SK-N-SH treated with all-trans-retinoic acid at 6 μM for 48 hours (cell line): ENCODE measurements at regions not wholly inside any gene's neighbourhood (a gene's known extent, or its start where the extent isn't known, plus 50 kb on each side); places are given as distances from the start of the nearest gene placed in this dataset.

ENCODE experiments used
- ATAC-seq: fragments of 200-7000 bp; cut with Tn5 transposase; 3 replicates; pipeline ENCODE4 v1.9.1; 2020; ENCODE audit warnings: mild to moderate bottlenecking, moderate library complexity
- ARNTL ChIP-seq: fragments of 450-650 bp; formaldehyde crosslinking; IDR thresholded peaks from 2 replicates; pipeline ENCODE4 v1.5.0; 2020; ENCODE audit warnings: low read depth, mild to moderate bottlenecking, moderate library complexity, borderline replicate concordance
- CREB5 ChIP-seq: fragments of 250-450 bp; sonication (Bioruptor Pico); IDR thresholded peaks from 2 replicates; pipeline ENCODE4 v1.5.1; 2020; ENCODE audit warnings: low read depth, mild to moderate bottlenecking, moderate library complexity
- CSDC2 ChIP-seq: fragments of 250-450 bp; sonication (Bioruptor Pico); IDR thresholded peaks from 2 replicates; pipeline ENCODE4 v1.5.0; 2020; ENCODE audit warnings: mild to moderate bottlenecking, moderate library complexity
- CSRNP3 ChIP-seq: fragments of 250-450 bp; sonication (Bioruptor Pico); IDR thresholded peaks from 2 replicates; pipeline ENCODE4 v1.5.1; 2021; ENCODE audit warnings: mild to moderate bottlenecking, moderate library complexity
- ESRRG ChIP-seq: fragments of 250-450 bp; sonication (Bioruptor Pico); IDR thresholded peaks from 2 replicates; pipeline ENCODE4 v1.6.1; 2021; ENCODE audit warnings: mild to moderate bottlenecking
- GLIS3 ChIP-seq: fragments of 250-450 bp; sonication (Bioruptor Pico); IDR thresholded peaks from 2 replicates; pipeline ENCODE4 v1.5.0; 2020; ENCODE audit warnings: mild to moderate bottlenecking, moderate library complexity
- ISL1 ChIP-seq: fragments of 250-450 bp; sonication (Bioruptor Pico); IDR thresholded peaks from 2 replicates; pipeline ENCODE4 v2.1.2; 2022; ENCODE audit warnings: mild to moderate bottlenecking, moderate library complexity
- OSR1 ChIP-seq: fragments of 250-450 bp; sonication (Bioruptor Pico); IDR thresholded peaks from 2 replicates; pipeline ENCODE4 v1.8.0; 2022; ENCODE audit warnings: moderate library complexity, mild to moderate bottlenecking, inconsistent platforms
- PATZ1 ChIP-seq: fragments of 250-450 bp; sonication (Bioruptor Pico); IDR thresholded peaks from 2 replicates; pipeline ENCODE4 v1.8.0; 2020; ENCODE audit warnings: mild to moderate bottlenecking, moderate library complexity, borderline replicate concordance
- POU6F1 ChIP-seq: fragments of 250-450 bp; sonication (Bioruptor Pico); IDR thresholded peaks from 2 replicates; pipeline ENCODE4 v1.8.0; 2021; ENCODE audit warnings: low read depth, mild to moderate bottlenecking, moderate library complexity, borderline replicate concordance
- RARB ChIP-seq: fragments of 250-450 bp; sonication (Bioruptor Pico); IDR thresholded peaks from 2 replicates; pipeline ENCODE4 v1.8.0; 2021; ENCODE audit warnings: mild to moderate bottlenecking, moderate library complexity
- TCF4 ChIP-seq: fragments of 250-450 bp; sonication (Bioruptor Pico); IDR thresholded peaks from 2 replicates; pipeline ENCODE4 v1.8.0; 2021; ENCODE audit warnings: mild to moderate bottlenecking, moderate library complexity, borderline replicate concordance
- TOX ChIP-seq: fragments of 250-450 bp; sonication (Bioruptor Pico); IDR thresholded peaks from 2 replicates; pipeline ENCODE4 v1.8.0; 2021; ENCODE audit warnings: mild to moderate bottlenecking, moderate library complexity, borderline replicate concordance
- ZC3H10 ChIP-seq: fragments of 250-450 bp; sonication (Bioruptor Pico); IDR thresholded peaks from 2 replicates; pipeline ENCODE4 v1.5.1; 2021; ENCODE audit warnings: mild to moderate bottlenecking, moderate library complexity
- ZFP3 ChIP-seq: fragments of 250-450 bp; sonication (Bioruptor Pico); IDR thresholded peaks from 2 replicates; pipeline ENCODE4 v1.5.0; 2020; ENCODE audit warnings: mild to moderate bottlenecking, moderate library complexity
- ZFP30 ChIP-seq: fragments of 450-650 bp; formaldehyde crosslinking; IDR thresholded peaks from 2 replicates; pipeline ENCODE4 v1.5.0; 2022; ENCODE audit warnings: mild to moderate bottlenecking, moderate library complexity
- ZNF565 ChIP-seq: fragments of 450-650 bp; formaldehyde crosslinking; conservative IDR thresholded peaks from 2 replicates; pipeline ENCODE4 v1.5.0; 2020; ENCODE audit warnings: low read depth, mild to moderate bottlenecking, moderate library complexity
- ZNF70 ChIP-seq: fragments of 450-650 bp; formaldehyde crosslinking; IDR thresholded peaks from 2 replicates; pipeline ENCODE4 v1.5.0; 2020; ENCODE audit warnings: mild to moderate bottlenecking, moderate library complexity
- ZNF8 ChIP-seq: fragments of 450-650 bp; formaldehyde crosslinking; IDR thresholded peaks from 2 replicates; pipeline ENCODE4 v1.5.0; 2020; ENCODE audit warnings: mild to moderate bottlenecking, moderate library complexity

GRCh38 chr1:82690411-82690810 is 889.7 kb downstream of the ADGRL2 start (continued):
- TF ChIP-seq PATZ1 (CRISPR knock-in tag) (no peak), ZNF70 (no peak), ZNF8 (CRISPR knock-in tag) (no peak), RARB (CRISPR knock-in tag) (no peak), ISL1 (CRISPR knock-in tag) (no peak)
- TF ChIP-seq, all 23 proteins: peak for 0

GRCh38 chr1:82689217-82689616 is 888.5 kb downstream of the ADGRL2 start:
- ATAC-seq = no peak
- TF ChIP-seq RARB (CRISPR knock-in tag) (no peak), ZFP30 (CRISPR knock-in tag) (no peak), ZNF70 (no peak), PATZ1 (CRISPR knock-in tag) (no peak)

GRCh38 chr1:82686774-82687173 is 886.0 kb downstream of the ADGRL2 start:
- TF ChIP-seq POU6F1 (CRISPR knock-in tag) (no peak), ZFP3 (CRISPR knock-in tag) (no peak), ARNTL (CRISPR knock-in tag) (no peak), OSR1 (CRISPR knock-in tag) (no peak), ZNF565 (CRISPR knock-in tag) (no peak), CSDC2 (CRISPR knock-in tag) (no peak), ZC3H10 (CRISPR knock-in tag) (no peak), ZNF8 (CRISPR knock-in tag) (no peak), TCF4 (no peak), ESRRG (CRISPR knock-in tag) (no peak), PATZ1 (CRISPR knock-in tag) (no peak), CSRNP3 (CRISPR knock-in tag) (no peak), TOX (no peak), ISL1 (CRISPR knock-in tag) (no peak), GLIS3 (CRISPR knock-in tag) (no peak), CREB5 (no peak), ZFP30 (CRISPR knock-in tag) (no peak)
- no peak for ATAC-seq

- TF ChIP-seq ISL1 (CRISPR knock-in tag) (no peak), CSDC2 (CRISPR knock-in tag) (no peak), ARNTL (CRISPR knock-in tag) (no peak), ZNF8 (CRISPR knock-in tag) (no peak), ZFP30 (CRISPR knock-in tag) (no peak), ESRRG (CRISPR knock-in tag) (no peak), POU6F1 (CRISPR knock-in tag) (no peak), TOX (no peak), OSR1 (CRISPR knock-in tag) (no peak), GLIS3 (CRISPR knock-in tag) (no peak)
- TF ChIP-seq, all 23 proteins: peak for 0
- ATAC-seq = no peak
Observed at GRCh38 chr1:82646888-82647287, 846.2 kb downstream of the ADGRL2 start.
